Tibial artery (tissue), 4 donors: ENCODE measurements at regions not wholly inside any gene's neighbourhood (a gene's known extent, or its start where the extent isn't known, plus 50 kb on each side); places are given as distances from the start of the nearest gene placed in this dataset.

ENCODE experiments used
- DNase-seq, 2 donors: peaks; one replicate each; pipeline ENCODE4 v3.0.0-alpha.2; 2019
- H3K27ac ChIP-seq, 2 donors: fragments of 200-600 bp; sonication (generic) in 1 of 2; 1 replicate in 1 of 2; 2 replicates in 1 of 2; pipeline ENCODE4 v1.5.1; 2018 to 2019; ENCODE audit warnings: mild to moderate bottlenecking in 1 of 2
- H3K27me3 ChIP-seq, 2 donors: fragments of 200-600 bp; sonication (generic) in 1 of 2; one replicate each; pipeline versions ENCODE4 v1.5.1 to v1.6.0; 2016 to 2019
- H3K36me3 ChIP-seq, 3 donors: fragments of 200-600 bp; sonication (generic) in 2 of 3; one replicate each; pipeline ENCODE4 v1.5.1; 2016 to 2019; ENCODE audit warnings: mild to moderate bottlenecking in 2 of 3
- H3K4me1 ChIP-seq, 4 donors: fragments of 200-600 bp; sonication (generic) in 2 of 4; 1 replicate in 3 of 4; 2 replicates in 1 of 4; pipeline ENCODE4 v1.5.1; 2016 to 2019
- H3K4me3 ChIP-seq, 2 donors: fragments of 200-600 bp; sonication (generic) in 1 of 2; 1 replicate in 1 of 2; 2 replicates in 1 of 2; pipeline ENCODE4 v1.5.1; 2018 to 2019; ENCODE audit warnings: mild to moderate bottlenecking in 2 of 2
- H3K9me3 ChIP-seq, 3 donors: fragments of 200-600 bp; sonication (generic) in 1 of 3; one replicate each; pipeline ENCODE4 v1.5.1; 2016 to 2019
- CTCF ChIP-seq, 2 experiments: fragments of 200-600 bp in 1 of 2; fragments of 450-650 bp in 1 of 2; IDR thresholded peaks; one replicate each; pipeline ENCODE4 v1.5.1; 2017 to 2019; ENCODE audit warnings: antibody characterized with exemption in 2 of 2, mild to moderate bottlenecking in 1 of 2, moderate library complexity in 1 of 2
- intact Hi-C: fragments of 100-400 bp; cut with DNase I; formaldehyde crosslinking; loops from one replicate; pipeline ENCODE4 v1.15.0; 2023; ENCODE audit warnings: low total_unique reads

- Histone ChIP-seq H3K27ac (no peak overlapping the region), H3K4me1 (no peaks in the 10 kb centered on the region), H3K36me3 (no peaks in the 10 kb centered on the region), H3K27me3 (peaks cover 0 to 2% of the 10 kb centered on the region in 2 donors), H3K4me3 (no peak overlapping the region), H3K9me3 (no peaks in the 10 kb centered on the region)
- no peak for DNase-seq
- intact Hi-C loops, result loop anchor here (5.0 kb wide), 1 partner anchor 270 kb away; no protein-coding TSS in a partner anchor
- TF ChIP-seq CTCF (IDR thresholded peaks at IDR 0.05), result no peak
Measured at GRCh38 chr4:184541907-184542306, 67.6 kb upstream of the IRF2 start.

GRCh38 chr4:184540307-184540706, 66.0 kb upstream of the IRF2 start:
- Histone ChIP-seq H3K9me3 (no peaks in the 10 kb centered on the region), H3K27ac (no peak overlapping the region), H3K4me1 (peaks cover 0 to 15% (median 0%) of the 10 kb centered on the region in 4 donors), H3K27me3 (no peaks in the 10 kb centered on the region), H3K36me3 (no peaks in the 10 kb centered on the region), H3K4me3 (no peak overlapping the region)
- DNase-seq, result no peak
- intact Hi-C loops, result loop anchor here (5.0 kb wide), 1 partner anchor 268 kb away; no protein-coding TSS in a partner anchor
- no peak for TF ChIP-seq CTCF (IDR thresholded peaks at IDR 0.05)

- Histone ChIP-seq H3K9me3 (no peaks in the 10 kb centered on the region), H3K4me3 (peak overlapping the region; percentile 60 to 66), H3K4me1 (peaks cover 0 to 31% (median 12%) of the 10 kb centered on the region in 4 donors), H3K27ac (peak overlapping the region; percentile 93), H3K36me3 (no peaks in the 10 kb centered on the region), H3K27me3 (no peaks in the 10 kb centered on the region)
- DNase-seq, result peak; percentile 92
- peak; percentile 72 to 80 for TF ChIP-seq CTCF (IDR thresholded peaks at IDR 0.05)
- intact Hi-C loops, result loop anchor here (5.0 to 10.0 kb wide), 3 partner anchors 109 to 287 kb away; partner anchors contain the start of genes ACSL1, CASP3 and PRIMPOL
Measured at GRCh38 chr4:184538023-184538599, 63.8 kb upstream of the IRF2 start.

GRCh38 chr4:184537269-184538022, 63.1 kb upstream of the IRF2 start:
- peak; percentile 95 to 99 for DNase-seq
- H3K36me3 ChIP-seq, result no peaks in the 10 kb centered on the region
- no peaks in the 10 kb centered on the region for H3K9me3 ChIP-seq
- intact Hi-C loops, result loop anchor here (2.0 to 10.0 kb wide), 4 partner anchors 65 to 287 kb away; partner anchors contain the start of genes ACSL1, CASP3 and PRIMPOL
- peaks cover 0 to 31% (median 12%) of the 10 kb centered on the region in 4 donors for H3K4me1 ChIP-seq
- H3K27me3 ChIP-seq, result no peaks in the 10 kb centered on the region
- peak overlapping the region; percentile 93 for H3K27ac ChIP-seq
- H3K4me3 ChIP-seq, result peak overlapping the region; percentile 60 to 66
- TF ChIP-seq CTCF (IDR thresholded peaks at IDR 0.05), result no peak

GRCh38 chr4:184536881-184537248, 62.5 kb upstream of the IRF2 start:
- TF ChIP-seq CTCF (IDR thresholded peaks at IDR 0.05), result no peak
- Histone ChIP-seq H3K27me3 (no peaks in the 10 kb centered on the region), H3K36me3 (no peaks in the 10 kb centered on the region), H3K4me1 (peaks cover 0 to 31% (median 12%) of the 10 kb centered on the region in 4 donors), H3K9me3 (no peaks in the 10 kb centered on the region), H3K4me3 (peak overlapping the region; percentile 60 to 66), H3K27ac (peak overlapping the region; percentile 93)
- no peak for DNase-seq
- intact Hi-C loops, result loop anchor here (2.0 to 10.0 kb wide), 4 partner anchors 64 to 288 kb away; partner anchors contain the start of genes ACSL1, CASP3 and PRIMPOL
